Psoas muscle (tissue), 7 donors: ENCODE measurements at regions not wholly inside any gene's neighbourhood (a gene's known extent, or its start where the extent isn't known, plus 50 kb on each side); places are given as distances from the start of the nearest gene placed in this dataset.

ENCODE experiments used
- ATAC-seq, 4 donors: fragments of 200-7000 bp; cut with Tn5 transposase; one replicate each; pipeline ENCODE4 v1.9.1; 2020; ENCODE audit warnings: moderate library complexity in 3 of 4, mild to moderate bottlenecking in 2 of 4
- DNase-seq, 2 donors: peaks; one replicate each; pipeline ENCODE4 v3.0.0-alpha.2; 2020
- H3K27ac ChIP-seq: fragments of 200-600 bp; one replicate; pipeline ENCODE4 v1.8.0; 2022
- H3K27me3 ChIP-seq, 3 donors: fragments of 200-600 bp in 1 of 3; one replicate each; pipeline versions ENCODE4 v1.6.1 to v1.8.0; 2013 to 2022; ENCODE audit warnings: low read length in 2 of 3, mild to moderate bottlenecking in 2 of 3, moderate library complexity in 1 of 3; ENCODE audit not compliant: insufficient read depth in 3 of 3
- H3K36me3 ChIP-seq, 2 donors: fragments of 200-600 bp in 1 of 2; one replicate each; pipeline versions ENCODE4 v1.6.1 to v1.8.0; 2013 to 2022; ENCODE audit warnings: low read depth in 1 of 2, mild to moderate bottlenecking in 1 of 2, moderate library complexity in 1 of 2; ENCODE audit not compliant: insufficient read depth in 1 of 2
- H3K4me1 ChIP-seq: fragments of 200-600 bp; one replicate; pipeline ENCODE4 v1.8.0; 2022
- H3K4me3 ChIP-seq: fragments of 200-600 bp; one replicate; pipeline ENCODE4 v1.8.0; 2022; ENCODE audit warnings: mild to moderate bottlenecking
- H3K9me3 ChIP-seq: fragments of 200-600 bp; one replicate; pipeline ENCODE4 v1.8.0; 2022
- CTCF ChIP-seq: fragments of 200-600 bp; IDR thresholded peaks from one replicate; pipeline ENCODE4 v1.8.0; 2022; ENCODE audit warnings: antibody characterized with exemption
- WGBS, 3 donors: extraction: QIAGEN DNeasy Blood & Tissue Kit; methylation state at CpG; one replicate each; pipeline versions ENCODE4 v1.1.6 to v1.1.7; 2013; 5-methylcytosine and 5-hydroxymethylcytosine counted together
- intact Hi-C, 2 donors: fragments of 100-400 bp; cut with DNase I; formaldehyde crosslinking; loops; one replicate each; pipeline versions ENCODE4 v1.11.0 to v1.14.2; 2022
- donor health status: healthy with polysubstance abuse.
- donor health status: DM: no; HTN: no; CAD: no; lungs with moderate emphysema.
- donor health status: Bipolar disorder and iron deficiency.
- donor health status: healthy.
- donor health status: DM: yes; HTN: yes; CAD: no.
- donor health status: DM: no; HTN: no; CAD: no.
- donor health status: DM: yes; HTN: yes; CAD: no.

- H3K27ac ChIP-seq, result no peak overlapping the region
- ATAC-seq, result no peak
- no peak for TF ChIP-seq CTCF
- H3K9me3 ChIP-seq, result no peaks in the 10 kb centered on the region
- H3K4me1 ChIP-seq, result no peaks in the 10 kb centered on the region
- H3K4me3 ChIP-seq, result no peak overlapping the region
- DNase-seq, result no peak
- intact Hi-C loops, result no loop called here
- no peaks in the 10 kb centered on the region for H3K36me3 ChIP-seq
- H3K27me3 ChIP-seq, result no peaks in the 10 kb centered on the region
- WGBS, 3 donors, result 41 to 63% (median 46%) methylated on average over 12 of the region's 12 CpGs
Measured at GRCh38 chr6:146871611-146872425, 273.0 kb downstream of the ADGB start.

GRCh38 chr6:146872426-146872785, 273.6 kb downstream of the ADGB start:
- Histone ChIP-seq H3K4me1 (no peaks in the 10 kb centered on the region), H3K36me3 (no peaks in the 10 kb centered on the region), H3K9me3 (no peaks in the 10 kb centered on the region), H3K4me3 (no peak overlapping the region), H3K27ac (no peak overlapping the region), H3K27me3 (no peaks in the 10 kb centered on the region)
- ATAC-seq, result no peak
- intact Hi-C loops, result no loop called here
- 91 to 96% (median 94%) methylated on average over 1 of the region's 1 CpG for WGBS, 3 donors
- TF ChIP-seq CTCF, result no peak
- no peak for DNase-seq

DNA sequence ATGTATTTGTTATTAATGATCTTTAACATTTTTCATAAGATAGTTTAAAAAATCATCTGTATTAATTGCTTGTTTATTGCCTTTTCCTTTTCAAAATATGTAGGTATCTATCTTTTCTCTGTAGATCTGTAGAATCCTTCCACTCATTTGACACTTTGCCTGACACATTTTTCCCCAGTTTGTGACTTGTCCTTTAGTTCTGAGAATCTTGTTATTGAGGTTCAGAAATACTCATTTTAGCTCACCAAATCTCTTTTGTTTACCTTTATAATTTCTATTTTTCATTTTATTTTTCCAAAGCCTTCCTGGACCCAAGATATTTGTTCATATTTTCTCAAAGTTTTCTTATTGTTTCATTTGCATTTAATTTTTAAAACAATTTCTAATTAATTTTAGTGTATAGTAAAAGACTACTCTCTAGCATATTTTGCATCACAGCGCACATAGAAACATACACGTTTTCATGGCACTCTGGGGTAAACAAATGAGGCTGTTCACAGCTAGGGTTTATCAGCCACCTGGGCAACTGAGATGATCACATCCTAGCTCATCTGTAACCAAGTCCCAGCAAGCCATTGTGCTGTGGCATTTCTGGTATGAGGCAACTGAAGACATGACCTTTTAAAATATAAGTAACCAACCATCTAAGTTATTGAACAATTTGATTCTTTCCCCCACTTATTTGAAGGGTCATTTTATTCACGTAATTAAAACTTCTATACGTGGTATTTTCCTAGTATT, 275.7 kb downstream of the ADGB start:
- peaks cover 8% of the 10 kb centered on the region for H3K4me1 ChIP-seq
- no peak for TF ChIP-seq CTCF
- intact Hi-C loops, result no loop called here
- DNase-seq (no peak), ATAC-seq (no peak)
- 92 to 94% (median 93%) methylated on average over 4 of the region's 4 CpGs for WGBS, 3 donors
- H3K9me3 ChIP-seq, result no peaks in the 10 kb centered on the region
- no peak overlapping the region for H3K27ac ChIP-seq
- no peaks in the 10 kb centered on the region for H3K27me3 ChIP-seq
- no peaks in the 10 kb centered on the region for H3K36me3 ChIP-seq
- H3K4me3 ChIP-seq, result no peak overlapping the region

DNA sequence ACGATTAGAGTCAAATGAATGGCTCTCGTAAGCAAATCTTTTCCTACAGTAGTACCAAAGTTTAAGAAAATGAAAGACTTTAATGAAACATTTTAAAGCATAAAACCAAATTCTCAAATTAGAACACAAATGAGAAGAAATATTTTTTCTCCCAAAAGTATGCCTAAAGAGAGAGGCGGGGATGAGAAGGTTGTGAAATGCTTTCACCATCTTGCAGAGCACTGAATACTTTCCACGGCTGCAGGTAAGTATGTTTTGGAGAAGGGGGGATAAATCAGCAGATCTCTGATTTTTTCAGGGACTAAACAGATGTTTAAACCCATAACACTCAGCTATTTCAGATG, 277.1 kb downstream of the ADGB start:
- no peaks in the 10 kb centered on the region for H3K36me3 ChIP-seq
- ATAC-seq (no peak), DNase-seq (no peak)
- peaks cover 8% of the 10 kb centered on the region for H3K4me1 ChIP-seq
- intact Hi-C loops, result no loop called here
- no peaks in the 10 kb centered on the region for H3K27me3 ChIP-seq
- TF ChIP-seq CTCF, result no peak
- H3K27ac ChIP-seq, result no peak overlapping the region
- WGBS, 3 donors, result 92 to 96% (median 94%) methylated on average over 4 of the region's 4 CpGs
- H3K9me3 ChIP-seq, result no peaks in the 10 kb centered on the region
- H3K4me3 ChIP-seq, result no peak overlapping the region
